HEK293 (cell line): ENCODE measurements at regions not wholly inside any gene's neighbourhood (a gene's known extent, or its start where the extent isn't known, plus 50 kb on each side); places are given as distances from the start of the nearest gene placed in this dataset.

Source experiments
- CTCF ChIA-PET: fragments of 350-600 bp; formaldehyde crosslinking; extraction: SDS; loops from one replicate; lab custom pipeline; 2021; ENCODE audit warnings: antibody characterized with exemption; lab: Yijun Ruan, JAX
- POLR2A ChIA-PET: fragments of 300-600 bp; formaldehyde crosslinking; extraction: SDS; loops from one replicate; lab custom pipeline; 2020; ENCODE audit warnings: antibody characterized with exemption, inconsistent platforms; lab: Yijun Ruan, JAX
- H3K27ac ChIP-seq: fragments of 200-500 bp; sonication (Bioruptor generic); 2 replicates; pipeline ENCODE4 v1.5.1; 2014; ENCODE audit warnings: low read depth, low read length, control low read depth, inconsistent platforms; ENCODE audit errors: extremely low read depth
- H3K36me3 ChIP-seq, 2 experiments: fragments of 200-500 bp in 1 of 2; sonication (Bioruptor generic) in 1 of 2; 1 replicate in 1 of 2; 2 replicates in 1 of 2; pipeline ENCODE4 v1.5.1; 2014 to 2017; ENCODE audit warnings: inconsistent platforms in 2 of 2, low read length in 2 of 2; ENCODE audit not compliant: control insufficient read depth in 2 of 2, insufficient read depth in 1 of 2
- H3K4me1 ChIP-seq: fragments of 200-500 bp; sonication (Bioruptor generic); 2 replicates; pipeline ENCODE4 v1.5.1; 2014; ENCODE audit warnings: mild to moderate bottlenecking, low read length, inconsistent platforms; ENCODE audit not compliant: control insufficient read depth, insufficient read depth
- H3K4me3 ChIP-seq: 2 replicates; pipeline ENCODE4 v1.5.1; 2011; ENCODE audit warnings: low read depth, mild to moderate bottlenecking, control low read depth, low read length, moderate library complexity
- H3K9me3 ChIP-seq: fragments of 200-500 bp; sonication (Bioruptor generic); 2 replicates; pipeline ENCODE4 v1.5.1; 2014; ENCODE audit warnings: low read depth, low read length, inconsistent platforms; ENCODE audit not compliant: control insufficient read depth, insufficient read depth
- GLI4 ChIP-seq: fragments of 450-650 bp; formaldehyde crosslinking; IDR thresholded peaks from 2 replicates; pipeline ENCODE4 v1.5.1; 2016; ENCODE audit warnings: missing biosample characterization, missing genetic modification characterization
- HOXA7 ChIP-seq: sonication (generic); formaldehyde crosslinking; IDR thresholded peaks from 2 replicates; pipeline ENCODE4 v1.8.1; 2022; ENCODE audit warnings: missing genetic modification reagents, borderline replicate concordance
- KLF7 ChIP-seq: fragments of 450-650 bp; formaldehyde crosslinking; IDR thresholded peaks from 2 replicates; pipeline ENCODE4 v1.5.1; 2016; ENCODE audit warnings: missing biosample characterization, missing genetic modification characterization, borderline replicate concordance
- MZF1 ChIP-seq: fragments of 450-650 bp; formaldehyde crosslinking; IDR thresholded peaks from 2 replicates; pipeline ENCODE4 v1.5.1; 2017; ENCODE audit warnings: missing biosample characterization, missing genetic modification characterization, borderline replicate concordance
- RBAK ChIP-seq: fragments of 450-650 bp; formaldehyde crosslinking; IDR thresholded peaks from 2 replicates; pipeline ENCODE4 v1.5.1; 2016; ENCODE audit warnings: missing biosample characterization, missing genetic modification characterization
- REPIN1 ChIP-seq: fragments of 450-650 bp; formaldehyde crosslinking; IDR thresholded peaks from 2 replicates; pipeline ENCODE4 v1.5.1; 2017; ENCODE audit warnings: missing biosample characterization, missing genetic modification characterization, low read depth
- SP2 ChIP-seq: fragments of 450-650 bp; formaldehyde crosslinking; IDR thresholded peaks from 2 replicates; pipeline ENCODE4 v1.5.1; 2016; ENCODE audit warnings: missing biosample characterization, missing genetic modification characterization
- YY2 ChIP-seq: fragments of 450-650 bp; formaldehyde crosslinking; IDR thresholded peaks from 2 replicates; pipeline ENCODE4 v1.5.1; 2016; ENCODE audit warnings: missing biosample characterization, missing genetic modification characterization
- ZNF140 ChIP-seq: fragments of 450-650 bp; formaldehyde crosslinking; IDR thresholded peaks from 2 replicates; pipeline ENCODE4 v1.5.1; 2016; ENCODE audit warnings: missing biosample characterization, missing genetic modification characterization
- ZNF16 ChIP-seq: fragments of 450-650 bp; formaldehyde crosslinking; IDR thresholded peaks from 2 replicates; pipeline ENCODE4 v1.5.1; 2016; ENCODE audit warnings: low read depth, missing biosample characterization, missing genetic modification characterization
- ZNF221 ChIP-seq: fragments of 450-650 bp; formaldehyde crosslinking; IDR thresholded peaks from 2 replicates; pipeline ENCODE4 v1.5.1; 2017; ENCODE audit warnings: missing biosample characterization, missing genetic modification characterization, borderline replicate concordance
- ZNF23 ChIP-seq: fragments of 450-650 bp; formaldehyde crosslinking; IDR thresholded peaks from 2 replicates; pipeline ENCODE4 v1.5.1; 2016; ENCODE audit warnings: missing biosample characterization, missing genetic modification characterization, borderline replicate concordance
- ZNF248 ChIP-seq: fragments of 450-650 bp; formaldehyde crosslinking; IDR thresholded peaks from 2 replicates; pipeline ENCODE4 v1.5.1; 2017; ENCODE audit warnings: missing biosample characterization, missing genetic modification characterization
- ZNF394 ChIP-seq: fragments of 450-650 bp; formaldehyde crosslinking; IDR thresholded peaks from 2 replicates; pipeline ENCODE4 v1.5.1; 2016; ENCODE audit warnings: missing biosample characterization, missing genetic modification characterization, mild to moderate bottlenecking, moderate library complexity, borderline replicate concordance
- ZNF416 ChIP-seq: fragments of 450-650 bp; formaldehyde crosslinking; IDR thresholded peaks from 2 replicates; pipeline ENCODE4 v1.5.1; 2016; ENCODE audit warnings: missing biosample characterization, missing genetic modification characterization
- ZNF433 ChIP-seq: fragments of 450-650 bp; formaldehyde crosslinking; IDR thresholded peaks from 2 replicates; pipeline ENCODE4 v1.5.1; 2016; ENCODE audit warnings: missing biosample characterization, missing genetic modification characterization, low read depth
- ZNF473 ChIP-seq: fragments of 450-650 bp; formaldehyde crosslinking; IDR thresholded peaks from 2 replicates; pipeline ENCODE4 v1.5.1; 2017; ENCODE audit warnings: missing biosample characterization, missing genetic modification characterization
- ZNF48 ChIP-seq: fragments of 450-650 bp; formaldehyde crosslinking; IDR thresholded peaks from 2 replicates; pipeline ENCODE4 v1.5.1; 2016; ENCODE audit warnings: missing biosample characterization, missing genetic modification characterization
- ZNF530 ChIP-seq: fragments of 450-650 bp; formaldehyde crosslinking; IDR thresholded peaks from 2 replicates; pipeline ENCODE4 v1.5.1; 2016; ENCODE audit warnings: low read depth, missing biosample characterization, missing genetic modification characterization
- ZNF621 ChIP-seq: fragments of 450-650 bp; formaldehyde crosslinking; IDR thresholded peaks from 2 replicates; pipeline ENCODE4 v1.5.1; 2017; ENCODE audit warnings: missing biosample characterization, missing genetic modification characterization
- ZNF624 ChIP-seq: fragments of 450-650 bp; formaldehyde crosslinking; IDR thresholded peaks from 2 replicates; pipeline ENCODE4 v1.5.1; 2017; ENCODE audit warnings: missing biosample characterization, missing genetic modification characterization
- ZNF629 ChIP-seq: fragments of 450-650 bp; formaldehyde crosslinking; IDR thresholded peaks from 2 replicates; pipeline ENCODE4 v1.5.1; 2017; ENCODE audit warnings: missing biosample characterization, missing genetic modification characterization
- ZNF658 ChIP-seq: fragments of 450-650 bp; formaldehyde crosslinking; IDR thresholded peaks from 2 replicates; pipeline ENCODE4; 2016; ENCODE audit warnings: missing biosample characterization, missing genetic modification characterization
- ZNF660 ChIP-seq: fragments of 450-650 bp; IDR thresholded peaks from 2 replicates; pipeline ENCODE4 v1.5.1; 2018; ENCODE audit warnings: missing biosample characterization, mild to moderate bottlenecking, missing genetic modification characterization
- ZNF664 ChIP-seq: fragments of 450-650 bp; formaldehyde crosslinking; IDR thresholded peaks from 2 replicates; pipeline ENCODE4 v1.5.1; 2016; ENCODE audit warnings: missing biosample characterization, missing genetic modification characterization
- ZNF768 ChIP-seq: fragments of 450-650 bp; formaldehyde crosslinking; IDR thresholded peaks from 2 replicates; pipeline ENCODE4 v1.5.1; 2018; ENCODE audit warnings: missing biosample characterization, mild to moderate bottlenecking, missing genetic modification characterization
- ZNF791 ChIP-seq: fragments of 450-650 bp; formaldehyde crosslinking; IDR thresholded peaks from 2 replicates; pipeline ENCODE4 v1.5.1; 2016; ENCODE audit warnings: missing biosample characterization, missing genetic modification characterization
- TF ChIP-seq, protein P1 (sequence below): fragments of 450-650 bp; formaldehyde crosslinking; IDR thresholded peaks from 2 replicates; pipeline ENCODE4 v1.5.1; 2017; ENCODE audit warnings: missing biosample characterization, missing genetic modification characterization
- TF ChIP-seq, protein P2 (sequence below): fragments of 450-650 bp; formaldehyde crosslinking; IDR thresholded peaks from 2 replicates; pipeline ENCODE4 v1.5.1; 2016; ENCODE audit warnings: missing biosample characterization, missing genetic modification characterization

DNA sequence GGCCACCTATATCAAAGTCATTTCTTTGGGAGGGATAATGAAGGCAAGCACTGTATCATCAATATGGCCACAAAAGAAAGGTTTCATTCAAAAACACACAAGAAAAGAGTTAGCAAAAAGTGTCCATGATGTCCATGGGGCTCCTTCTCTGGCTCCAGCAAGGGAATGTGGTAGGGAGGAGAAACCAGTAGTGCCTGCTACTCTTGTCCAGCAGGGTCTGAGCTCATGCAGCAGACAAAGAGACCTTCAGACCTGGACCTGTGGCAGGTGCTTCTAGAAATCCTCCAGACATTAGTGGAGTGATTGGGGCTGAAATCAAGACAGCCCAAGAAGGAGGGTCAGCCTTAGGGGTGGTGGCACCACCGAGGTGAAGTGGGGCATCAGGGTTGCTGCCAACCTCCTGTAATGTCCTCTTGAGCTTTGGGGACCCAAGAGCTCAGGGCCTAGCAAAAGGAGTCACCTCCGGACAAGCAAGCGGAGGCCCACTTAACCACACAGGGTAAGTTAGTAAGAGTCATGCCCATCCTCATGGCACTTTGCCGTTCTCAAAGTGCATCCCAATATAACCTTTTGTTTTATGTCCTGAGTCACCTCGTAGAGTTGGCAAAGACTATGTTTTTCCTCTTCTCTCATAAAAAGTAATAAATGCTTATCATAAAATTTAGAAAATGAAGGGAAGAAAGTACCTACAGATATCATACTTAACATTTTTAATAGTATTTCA, 112.6 kb upstream of the YPEL5 start:
- POLR2A ChIA-PET, result no interaction called here

DNA sequence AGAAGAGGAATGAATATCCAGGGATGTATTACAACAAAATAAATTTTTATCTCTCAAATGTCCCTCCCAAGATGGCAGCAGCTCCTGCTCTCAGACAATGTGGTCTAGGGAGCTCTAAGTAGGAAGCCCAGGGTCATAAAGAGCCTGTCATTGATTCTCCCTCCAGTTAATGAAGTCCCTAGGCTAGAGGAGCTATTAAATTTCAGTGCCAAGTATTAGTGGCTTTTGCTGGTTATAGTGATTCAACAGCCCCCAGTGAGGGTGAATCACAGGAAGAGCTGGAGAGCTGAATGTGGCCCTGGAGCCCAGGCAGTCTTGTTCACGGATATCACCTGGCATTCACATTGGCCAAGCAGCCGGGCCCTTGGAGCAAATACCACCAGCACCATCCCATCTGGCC, 109.8 kb upstream of the YPEL5 start:
- TF ChIP-seq ZNF791 (tag by site-specific recombination), result no peak
- ChIA-PET POLR2A (interaction anchor here (0.6 kb wide), 1 partner anchor 615 kb away, joined by 7 read pairs; no protein-coding TSS in a partner anchor), CTCF (interaction anchor here (0.8 to 1.5 kb wide), 2 partner anchors 14 to 35 kb away, joined by 4 to 5 read pairs; no protein-coding TSS in a partner anchor)
- Histone ChIP-seq H3K4me1 (no peaks in the 10 kb centered on the region), H3K36me3 (no peaks in the 10 kb centered on the region), H3K4me3 (no peak overlapping the region), H3K27ac (no peak overlapping the region), H3K9me3 (no peaks in the 10 kb centered on the region)

More for the DNA sequence above, 112.6 kb upstream of the YPEL5 start:
- Histone ChIP-seq H3K4me3 (no peak overlapping the region), H3K4me1 (no peaks in the 10 kb centered on the region), H3K36me3 (no peaks in the 10 kb centered on the region), H3K27ac (no peak overlapping the region), H3K9me3 (no peaks in the 10 kb centered on the region)
- TF ChIP-seq ZNF433 (tag by site-specific recombination), result no peak
- TF ChIP-seq HOXA7, result no peak
- TF ChIP-seq ZNF473 (tag by site-specific recombination), result no peak
- TF ChIP-seq KLF7, result no peak
- no peak for TF ChIP-seq ZNF248 (tag by site-specific recombination)
- TF ChIP-seq YY2 (tag by site-specific recombination), result no peak
- TF ChIP-seq ZNF221, result no peak
- no peak for TF ChIP-seq ZNF660 (tag by site-specific recombination)
- TF ChIP-seq, protein P1, sequence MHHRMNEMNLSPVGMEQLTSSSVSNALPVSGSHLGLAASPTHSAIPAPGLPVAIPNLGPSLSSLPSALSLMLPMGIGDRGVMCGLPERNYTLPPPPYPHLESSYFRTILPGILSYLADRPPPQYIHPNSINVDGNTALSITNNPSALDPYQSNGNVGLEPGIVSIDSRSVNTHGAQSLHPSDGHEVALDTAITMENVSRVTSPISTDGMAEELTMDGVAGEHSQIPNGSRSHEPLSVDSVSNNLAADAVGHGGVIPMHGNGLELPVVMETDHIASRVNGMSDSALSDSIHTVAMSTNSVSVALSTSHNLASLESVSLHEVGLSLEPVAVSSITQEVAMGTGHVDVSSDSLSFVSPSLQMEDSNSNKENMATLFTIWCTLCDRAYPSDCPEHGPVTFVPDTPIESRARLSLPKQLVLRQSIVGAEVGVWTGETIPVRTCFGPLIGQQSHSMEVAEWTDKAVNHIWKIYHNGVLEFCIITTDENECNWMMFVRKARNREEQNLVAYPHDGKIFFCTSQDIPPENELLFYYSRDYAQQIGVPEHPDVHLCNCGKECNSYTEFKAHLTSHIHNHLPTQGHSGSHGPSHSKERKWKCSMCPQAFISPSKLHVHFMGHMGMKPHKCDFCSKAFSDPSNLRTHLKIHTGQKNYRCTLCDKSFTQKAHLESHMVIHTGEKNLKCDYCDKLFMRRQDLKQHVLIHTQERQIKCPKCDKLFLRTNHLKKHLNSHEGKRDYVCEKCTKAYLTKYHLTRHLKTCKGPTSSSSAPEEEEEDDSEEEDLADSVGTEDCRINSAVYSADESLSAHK (tag by site-specific recombination), result no peak
- TF ChIP-seq ZNF16 (tag by site-specific recombination), result no peak
- TF ChIP-seq ZNF23, result no peak
- TF ChIP-seq ZNF140 (tag by site-specific recombination), result no peak
- TF ChIP-seq, protein P2, sequence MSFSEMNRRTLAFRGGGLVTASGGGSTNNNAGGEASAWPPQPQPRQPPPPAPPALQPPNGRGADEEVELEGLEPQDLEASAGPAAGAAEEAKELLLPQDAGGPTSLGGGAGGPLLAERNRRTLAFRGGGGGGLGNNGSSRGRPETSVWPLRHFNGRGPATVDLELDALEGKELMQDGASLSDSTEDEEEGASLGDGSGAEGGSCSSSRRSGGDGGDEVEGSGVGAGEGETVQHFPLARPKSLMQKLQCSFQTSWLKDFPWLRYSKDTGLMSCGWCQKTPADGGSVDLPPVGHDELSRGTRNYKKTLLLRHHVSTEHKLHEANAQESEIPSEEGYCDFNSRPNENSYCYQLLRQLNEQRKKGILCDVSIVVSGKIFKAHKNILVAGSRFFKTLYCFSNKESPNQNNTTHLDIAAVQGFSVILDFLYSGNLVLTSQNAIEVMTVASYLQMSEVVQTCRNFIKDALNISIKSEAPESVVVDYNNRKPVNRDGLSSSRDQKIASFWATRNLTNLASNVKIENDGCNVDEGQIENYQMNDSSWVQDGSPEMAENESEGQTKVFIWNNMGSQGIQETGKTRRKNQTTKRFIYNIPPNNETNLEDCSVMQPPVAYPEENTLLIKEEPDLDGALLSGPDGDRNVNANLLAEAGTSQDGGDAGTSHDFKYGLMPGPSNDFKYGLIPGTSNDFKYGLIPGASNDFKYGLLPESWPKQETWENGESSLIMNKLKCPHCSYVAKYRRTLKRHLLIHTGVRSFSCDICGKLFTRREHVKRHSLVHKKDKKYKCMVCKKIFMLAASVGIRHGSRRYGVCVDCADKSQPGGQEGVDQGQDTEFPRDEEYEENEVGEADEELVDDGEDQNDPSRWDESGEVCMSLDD (tag by site-specific recombination), result no peak
- TF ChIP-seq ZNF624 (tag by site-specific recombination), result no peak
- no peak for TF ChIP-seq MZF1 (tag by site-specific recombination)
- CTCF ChIA-PET, result interaction anchor here (0.9 kb wide), 1 partner anchor 9 kb away, joined by 3 read pairs; no protein-coding TSS in a partner anchor

DNA sequence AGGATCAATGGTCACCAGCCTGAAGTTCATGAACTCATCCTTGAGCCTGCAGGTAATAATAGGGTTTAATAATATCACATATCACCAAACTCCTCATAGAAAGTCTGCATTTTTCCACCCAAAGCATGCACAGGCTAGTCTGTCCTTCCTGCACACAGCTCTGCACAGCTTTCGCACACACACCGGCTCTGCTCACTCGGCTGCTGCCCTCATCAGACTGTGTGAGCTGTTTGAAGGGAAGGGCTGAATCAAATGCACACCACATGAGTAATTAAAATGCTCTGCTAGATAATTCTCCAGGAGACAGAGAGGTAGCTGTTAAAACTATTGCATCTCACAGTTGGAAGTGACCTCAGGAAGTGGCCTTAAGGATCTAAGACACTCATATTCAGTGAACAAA, 108.4 kb upstream of the YPEL5 start:
- no peak for TF ChIP-seq REPIN1
- no peak for TF ChIP-seq ZNF394 (tag by site-specific recombination)
- no peak for TF ChIP-seq ZNF530
- no peak for TF ChIP-seq ZNF658 (tag by site-specific recombination)
- TF ChIP-seq ZNF48 (tag by site-specific recombination), result no peak
- TF ChIP-seq GLI4 (tag by site-specific recombination), result no peak
- no peak for TF ChIP-seq ZNF416 (tag by site-specific recombination)
- TF ChIP-seq ZNF768 (tag by site-specific recombination), result no peak
- no peak for TF ChIP-seq HOXA7
- no peak for TF ChIP-seq ZNF140 (tag by site-specific recombination)
- TF ChIP-seq RBAK (tag by site-specific recombination), result no peak
- TF ChIP-seq SP2 (tag by site-specific recombination), result no peak
- TF ChIP-seq ZNF629 (tag by site-specific recombination), result no peak
- no peak for TF ChIP-seq ZNF664 (tag by site-specific recombination)
- TF ChIP-seq ZNF621, result no peak
- TF ChIP-seq, all 188 proteins: peak for 0
- CTCF ChIA-PET, result no interaction called here

More for the DNA sequence above, 108.4 kb upstream of the YPEL5 start:
- H3K36me3 ChIP-seq, result no peaks in the 10 kb centered on the region
- H3K9me3 ChIP-seq, result no peaks in the 10 kb centered on the region
- H3K4me3 ChIP-seq, result no peak overlapping the region
- no peak overlapping the region for H3K27ac ChIP-seq
- POLR2A ChIA-PET, result no interaction called here
- no peaks in the 10 kb centered on the region for H3K4me1 ChIP-seq
